Lower lobe of right lung (tissue), 2 donors: ENCODE measurements at regions not wholly inside any gene's neighbourhood (a gene's known extent, or its start where the extent isn't known, plus 50 kb on each side); places are given as distances from the start of the nearest gene placed in this dataset.

Experiments used
- ATAC-seq, 2 donors: fragments of 200-7000 bp; cut with Tn5 transposase; one replicate each; pipeline ENCODE4 v1.9.1; 2020 to 2022; ENCODE audit warnings: mild to moderate bottlenecking in 2 of 2, moderate library complexity in 2 of 2
- DNase-seq: peaks from one replicate; pipeline ENCODE4 v3.0.0-alpha.2; 2020
- H3K27ac ChIP-seq: fragments of 200-600 bp; one replicate; pipeline ENCODE4 v1.8.0; 2022
- H3K27me3 ChIP-seq: fragments of 200-600 bp; one replicate; pipeline ENCODE4 v1.8.0; 2022; ENCODE audit warnings: low read depth
- H3K36me3 ChIP-seq: fragments of 200-600 bp; one replicate; pipeline ENCODE4 v1.8.0; 2022; ENCODE audit warnings: mild to moderate bottlenecking
- H3K4me1 ChIP-seq: fragments of 200-600 bp; one replicate; pipeline ENCODE4 v1.8.0; 2022
- H3K4me3 ChIP-seq: fragments of 200-600 bp; one replicate; pipeline ENCODE4 v1.8.0; 2022; ENCODE audit warnings: mild to moderate bottlenecking
- H3K9me3 ChIP-seq: fragments of 200-600 bp; one replicate; pipeline ENCODE4 v1.8.0; 2022
- intact Hi-C: fragments of 100-400 bp; cut with DNase I; formaldehyde crosslinking; loops from one replicate; pipeline ENCODE4 v1.11.0; 2022
- TF ChIP-seq, protein P1 (sequence below): fragments of 200-600 bp; IDR thresholded peaks from one replicate; pipeline ENCODE4 v1.8.0; 2022; ENCODE audit warnings: antibody characterized with exemption, mild to moderate bottlenecking
- donor health status: DM: no; HTN: yes; CAD: no; lungs with severe emphysema.

DNA sequence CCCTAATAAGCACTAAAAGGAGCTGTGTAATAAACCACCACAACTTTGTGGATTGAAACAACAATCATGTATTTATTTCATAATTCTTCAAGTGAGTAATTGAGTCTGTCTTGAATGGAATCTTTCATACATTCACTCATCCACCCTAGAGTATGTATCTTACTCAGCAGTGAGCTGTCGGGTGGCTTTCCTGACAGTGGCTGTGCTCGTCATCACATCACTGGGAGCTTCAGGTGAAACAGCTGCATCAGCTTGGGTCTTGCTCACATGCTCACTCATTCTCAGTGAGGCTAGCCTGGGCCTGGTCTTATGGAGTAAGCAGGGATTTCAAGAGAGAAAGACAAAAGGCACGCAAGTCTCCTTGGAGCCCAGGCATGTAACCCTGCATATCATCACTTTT is 271.4 kb downstream of the POM121L12 start:
- no peaks in the 10 kb centered on the region for H3K4me1 ChIP-seq
- no peak for ATAC-seq
- intact Hi-C loops = no loop called here

GRCh38 chr7:53311205-53311604 is 275.8 kb downstream of the POM121L12 start:
- Histone ChIP-seq H3K27ac (no peak overlapping the region), H3K27me3 (no peaks in the 10 kb centered on the region), H3K4me3 (no peak overlapping the region), H3K4me1 (no peaks in the 10 kb centered on the region), H3K9me3 (no peaks in the 10 kb centered on the region), H3K36me3 (no peaks in the 10 kb centered on the region)
- TF ChIP-seq, protein P1, sequence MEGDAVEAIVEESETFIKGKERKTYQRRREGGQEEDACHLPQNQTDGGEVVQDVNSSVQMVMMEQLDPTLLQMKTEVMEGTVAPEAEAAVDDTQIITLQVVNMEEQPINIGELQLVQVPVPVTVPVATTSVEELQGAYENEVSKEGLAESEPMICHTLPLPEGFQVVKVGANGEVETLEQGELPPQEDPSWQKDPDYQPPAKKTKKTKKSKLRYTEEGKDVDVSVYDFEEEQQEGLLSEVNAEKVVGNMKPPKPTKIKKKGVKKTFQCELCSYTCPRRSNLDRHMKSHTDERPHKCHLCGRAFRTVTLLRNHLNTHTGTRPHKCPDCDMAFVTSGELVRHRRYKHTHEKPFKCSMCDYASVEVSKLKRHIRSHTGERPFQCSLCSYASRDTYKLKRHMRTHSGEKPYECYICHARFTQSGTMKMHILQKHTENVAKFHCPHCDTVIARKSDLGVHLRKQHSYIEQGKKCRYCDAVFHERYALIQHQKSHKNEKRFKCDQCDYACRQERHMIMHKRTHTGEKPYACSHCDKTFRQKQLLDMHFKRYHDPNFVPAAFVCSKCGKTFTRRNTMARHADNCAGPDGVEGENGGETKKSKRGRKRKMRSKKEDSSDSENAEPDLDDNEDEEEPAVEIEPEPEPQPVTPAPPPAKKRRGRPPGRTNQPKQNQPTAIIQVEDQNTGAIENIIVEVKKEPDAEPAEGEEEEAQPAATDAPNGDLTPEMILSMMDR = no peak
- intact Hi-C loops = no loop called here
- DNase-seq (no peak), ATAC-seq (no peak)

More for the DNA sequence above, 271.4 kb downstream of the POM121L12 start:
- Histone ChIP-seq H3K27me3 (no peaks in the 10 kb centered on the region), H3K9me3 (no peaks in the 10 kb centered on the region), H3K27ac (no peak overlapping the region), H3K4me3 (no peak overlapping the region), H3K36me3 (no peaks in the 10 kb centered on the region)
- TF ChIP-seq, protein P1 = no peak
- no peak for DNase-seq

GRCh38 chr7:53315981-53316380 is 280.5 kb downstream of the POM121L12 start:
- Histone ChIP-seq H3K36me3 (no peaks in the 10 kb centered on the region), H3K4me3 (no peak overlapping the region), H3K9me3 (no peaks in the 10 kb centered on the region), H3K27me3 (no peaks in the 10 kb centered on the region), H3K27ac (no peak overlapping the region), H3K4me1 (no peaks in the 10 kb centered on the region)
- intact Hi-C loops = no loop called here
- DNase-seq (no peak), ATAC-seq (no peak)
- TF ChIP-seq, protein P1 = no peak

DNA sequence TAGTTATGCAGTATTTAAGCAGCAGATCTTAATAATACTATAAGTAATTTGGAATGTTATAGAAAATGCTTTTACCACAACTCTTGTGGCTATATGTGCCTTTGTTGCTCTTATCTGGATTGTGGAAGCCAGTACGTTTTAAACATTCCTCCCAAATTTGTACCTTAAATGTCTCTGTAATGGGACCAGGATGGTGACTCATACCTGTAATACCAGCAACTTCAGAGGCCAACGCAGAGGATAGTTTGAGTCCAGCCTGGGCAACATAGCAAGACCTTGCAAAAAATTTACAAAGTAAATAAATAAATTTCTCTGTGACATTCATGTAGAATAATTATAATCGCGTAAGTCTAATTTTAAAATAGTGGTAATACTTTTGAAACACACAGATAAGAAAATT is 283.1 kb downstream of the POM121L12 start:
- no peaks in the 10 kb centered on the region for H3K27me3 ChIP-seq
- no peak overlapping the region for H3K27ac ChIP-seq
- no peak for DNase-seq
- ATAC-seq = no peak
- no peaks in the 10 kb centered on the region for H3K4me1 ChIP-seq
- intact Hi-C loops = no loop called here
- H3K4me3 ChIP-seq = no peak overlapping the region
- no peaks in the 10 kb centered on the region for H3K9me3 ChIP-seq
- TF ChIP-seq, protein P1 = no peak
- H3K36me3 ChIP-seq = no peaks in the 10 kb centered on the region

DNA sequence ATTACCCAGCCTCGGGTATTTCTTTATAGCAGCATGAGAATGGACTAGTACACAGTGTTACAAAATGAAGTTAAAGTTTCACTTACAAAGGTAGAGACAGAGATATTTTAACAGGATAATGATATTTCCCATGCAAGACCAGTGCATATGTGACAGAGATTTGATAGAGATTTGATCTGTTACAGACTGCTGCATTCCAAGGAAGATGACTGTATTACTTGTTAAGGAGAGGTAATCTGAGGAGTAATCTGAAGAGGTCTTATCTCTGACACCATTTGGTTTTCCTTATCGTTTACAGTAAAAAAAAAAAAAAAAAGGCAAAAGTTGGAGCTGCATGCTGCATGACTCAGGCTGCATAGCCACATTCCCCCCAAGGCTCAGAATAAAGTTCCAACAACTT is 289.6 kb downstream of the POM121L12 start:
- H3K27me3 ChIP-seq = no peaks in the 10 kb centered on the region
- H3K36me3 ChIP-seq = no peaks in the 10 kb centered on the region
- intact Hi-C loops = no loop called here
- ATAC-seq = no peak
- H3K9me3 ChIP-seq = no peaks in the 10 kb centered on the region
- DNase-seq = no peak
- TF ChIP-seq, protein P1 = no peak
- no peaks in the 10 kb centered on the region for H3K4me1 ChIP-seq
- no peak overlapping the region for H3K27ac ChIP-seq
- no peak overlapping the region for H3K4me3 ChIP-seq

- DNase-seq (no peak), ATAC-seq (no peak)
- H3K27ac ChIP-seq = no peak overlapping the region
- H3K4me1 ChIP-seq = no peaks in the 10 kb centered on the region
- H3K36me3 ChIP-seq = no peaks in the 10 kb centered on the region
- intact Hi-C loops = no loop called here
- no peaks in the 10 kb centered on the region for H3K9me3 ChIP-seq
- TF ChIP-seq, protein P1 = no peak
- H3K27me3 ChIP-seq = no peaks in the 10 kb centered on the region
- H3K4me3 ChIP-seq = no peak overlapping the region
Observed at GRCh38 chr7:53326634-53327033, 291.2 kb downstream of the POM121L12 start.
